SK-MEL-5 (cell line): ENCODE measurements at regions not wholly inside any gene's neighbourhood (a gene's known extent, or its start where the extent isn't known, plus 50 kb on each side); places are given as distances from the start of the nearest gene placed in this dataset.
"Not testable (repeated sequence)": the region's sequence is repeated elsewhere in the genome, so short reads cannot be mapped to it uniquely, and the experiment has no call there.

Experiments
- DNase-seq: peaks from one replicate; pipeline ENCODE4 v3.0.0-alpha.2; 2016; ENCODE audit warnings: low read depth, low spot score
- in situ Hi-C: cut with HindIII; loops from 2 replicates; pipeline ENCODE4 v1.10.0; 2016; ENCODE audit warnings: low sequenced_read_pairs, high pct_unique_total_duplicates, low pct_unique_long_range_greater_than_20kb

- DNase-seq: no peak
- in situ Hi-C loops: no loop called here
Observed at GRCh38 chr16:73945631-73946030, 351.0 kb upstream of the PSMD7 start.

DNA sequence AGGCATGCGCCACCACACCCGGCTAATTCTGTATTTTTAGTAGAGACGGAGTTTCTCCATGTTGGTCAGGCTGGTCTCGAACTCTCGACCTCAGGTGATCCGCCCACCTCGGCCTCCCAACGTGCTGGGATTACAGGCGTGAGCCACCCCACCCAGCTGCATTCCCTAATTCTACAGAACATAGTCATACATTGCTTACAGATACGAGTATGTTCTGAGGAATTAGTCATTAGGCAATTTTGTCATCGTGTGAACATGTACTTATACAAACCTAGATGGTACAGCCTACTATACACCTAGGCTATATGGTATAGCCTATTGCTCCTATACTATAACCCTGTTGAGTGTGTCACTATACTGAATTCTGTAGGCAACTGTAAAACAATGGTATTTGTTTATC is 353.4 kb upstream of the PSMD7 start:
- in situ Hi-C loops, DNase-seq: not testable (repeated sequence)

- DNase-seq, in situ Hi-C loops: not testable (repeated sequence)
Observed at GRCh38 chr16:73940786-73941185, 355.8 kb upstream of the PSMD7 start.

- no peak for DNase-seq
- in situ Hi-C loops: no loop called here
Observed at GRCh38 chr16:73923951-73924350, 372.7 kb upstream of the PSMD7 start.

DNA sequence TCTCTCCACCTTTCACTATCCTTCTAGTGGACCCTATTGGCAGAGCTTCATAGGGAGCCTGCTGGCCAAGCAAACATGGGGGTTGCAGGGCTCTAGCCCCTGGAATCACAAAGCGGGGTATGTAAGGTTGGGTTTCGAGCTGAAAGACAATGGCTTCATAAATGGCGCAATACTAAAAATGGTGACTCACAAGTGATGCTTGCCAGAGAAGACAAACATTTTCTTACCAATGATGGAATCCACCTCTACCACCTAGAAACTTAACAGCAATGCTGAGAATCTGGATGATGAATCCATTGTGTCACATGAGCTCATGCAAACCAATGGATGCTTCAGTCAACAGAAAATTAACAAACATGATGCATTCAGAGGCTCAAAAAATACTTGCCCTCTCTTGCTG is 375.3 kb upstream of the PSMD7 start:
- in situ Hi-C loops: no loop called here
- DNase-seq: no peak

DNA sequence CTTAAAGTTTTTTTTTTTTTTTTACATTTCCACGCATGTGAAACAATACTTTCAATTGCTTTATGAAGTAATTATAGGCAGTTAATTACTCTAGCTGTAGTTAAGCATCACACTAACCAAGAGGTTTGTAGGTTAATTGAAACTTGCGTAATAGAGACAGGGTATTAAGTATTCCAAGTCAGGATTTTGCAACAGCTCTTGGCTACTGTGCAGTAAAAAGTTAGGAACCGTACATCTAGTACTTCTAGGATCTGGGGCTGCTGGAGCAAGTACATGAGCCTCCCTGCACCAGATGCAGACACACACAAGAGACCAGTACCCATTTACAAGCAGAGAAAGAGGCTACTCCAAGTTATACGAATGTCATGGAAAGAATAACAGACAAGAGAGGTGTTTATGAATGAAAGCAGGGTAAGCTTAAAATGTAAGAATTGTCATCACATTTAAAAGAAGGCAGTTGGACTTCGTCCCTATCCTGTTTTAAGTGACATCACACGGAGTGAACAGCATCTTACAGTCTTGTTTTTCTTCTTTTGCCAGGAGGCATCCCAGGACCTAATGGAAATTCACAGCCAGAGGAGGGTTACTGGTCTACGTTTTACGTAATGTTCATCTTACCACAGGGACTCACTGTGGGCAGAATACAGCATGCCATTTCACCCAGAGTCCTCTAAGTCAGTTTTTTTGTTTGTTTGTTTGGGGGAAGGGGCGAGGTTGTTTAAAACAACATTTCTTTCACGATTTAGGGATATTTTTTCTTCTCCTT is 379.6 kb upstream of the PSMD7 start:
- in situ Hi-C loops: no loop called here
- DNase-seq: no peak

- no peak for DNase-seq
- in situ Hi-C loops: no loop called here
Observed at GRCh38 chr16:73915935-73916334, 380.7 kb upstream of the PSMD7 start.

DNA sequence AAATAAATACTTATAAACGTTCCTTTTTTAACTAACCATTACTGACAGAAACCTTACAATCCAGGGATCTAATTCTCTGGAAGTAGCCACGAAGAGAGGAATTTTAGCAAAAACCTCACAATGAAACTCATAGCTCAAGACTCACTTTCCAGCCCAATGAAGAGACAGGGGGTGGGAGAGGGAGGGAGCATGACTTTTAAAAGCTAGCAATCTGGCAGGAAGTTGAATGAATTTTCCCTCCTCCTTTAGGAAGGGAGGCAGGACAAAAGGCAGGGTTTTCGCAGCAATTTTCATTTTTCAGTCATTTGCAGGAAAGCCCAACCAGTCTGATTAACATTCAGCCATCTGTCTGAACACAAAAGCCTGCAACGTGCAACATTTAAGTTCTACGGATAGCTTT is 381.5 kb upstream of the PSMD7 start:
- in situ Hi-C loops: no loop called here
- DNase-seq: no peak

GRCh38 chr16:73912850-73913249 is 383.8 kb upstream of the PSMD7 start:
- in situ Hi-C loops: no loop called here
- no peak for DNase-seq

GRCh38 chr16:73912281-73912680 is 384.3 kb upstream of the PSMD7 start:
- in situ Hi-C loops: no loop called here
- DNase-seq: no peak

DNA sequence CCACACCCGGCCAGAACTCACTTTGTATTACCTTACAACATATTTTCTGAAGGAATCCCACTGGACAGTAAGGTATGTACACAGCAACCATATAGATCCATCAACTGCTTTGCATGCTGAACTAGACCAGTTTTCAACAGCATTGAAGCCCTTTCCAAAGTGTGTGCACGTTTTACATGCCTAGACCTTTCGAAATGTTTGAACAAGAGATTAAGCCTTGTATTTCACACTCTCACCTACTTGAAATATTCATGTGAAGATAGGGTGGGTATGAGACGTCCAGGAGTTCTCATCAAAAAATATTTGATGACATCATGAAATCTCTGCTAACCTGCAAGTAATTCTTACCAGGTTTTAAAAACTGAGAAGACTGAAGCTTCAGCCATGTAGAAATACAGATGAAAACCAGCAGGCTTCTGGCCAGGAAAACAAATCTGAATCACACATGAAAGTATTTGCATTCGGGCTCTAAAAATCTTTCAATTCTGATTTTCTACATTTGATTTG is 387.0 kb upstream of the PSMD7 start:
- no peak for DNase-seq
- in situ Hi-C loops: no loop called here

- no peak for DNase-seq
- in situ Hi-C loops: no loop called here
Observed at GRCh38 chr16:73891129-73891542, 405.5 kb upstream of the PSMD7 start.

DNA sequence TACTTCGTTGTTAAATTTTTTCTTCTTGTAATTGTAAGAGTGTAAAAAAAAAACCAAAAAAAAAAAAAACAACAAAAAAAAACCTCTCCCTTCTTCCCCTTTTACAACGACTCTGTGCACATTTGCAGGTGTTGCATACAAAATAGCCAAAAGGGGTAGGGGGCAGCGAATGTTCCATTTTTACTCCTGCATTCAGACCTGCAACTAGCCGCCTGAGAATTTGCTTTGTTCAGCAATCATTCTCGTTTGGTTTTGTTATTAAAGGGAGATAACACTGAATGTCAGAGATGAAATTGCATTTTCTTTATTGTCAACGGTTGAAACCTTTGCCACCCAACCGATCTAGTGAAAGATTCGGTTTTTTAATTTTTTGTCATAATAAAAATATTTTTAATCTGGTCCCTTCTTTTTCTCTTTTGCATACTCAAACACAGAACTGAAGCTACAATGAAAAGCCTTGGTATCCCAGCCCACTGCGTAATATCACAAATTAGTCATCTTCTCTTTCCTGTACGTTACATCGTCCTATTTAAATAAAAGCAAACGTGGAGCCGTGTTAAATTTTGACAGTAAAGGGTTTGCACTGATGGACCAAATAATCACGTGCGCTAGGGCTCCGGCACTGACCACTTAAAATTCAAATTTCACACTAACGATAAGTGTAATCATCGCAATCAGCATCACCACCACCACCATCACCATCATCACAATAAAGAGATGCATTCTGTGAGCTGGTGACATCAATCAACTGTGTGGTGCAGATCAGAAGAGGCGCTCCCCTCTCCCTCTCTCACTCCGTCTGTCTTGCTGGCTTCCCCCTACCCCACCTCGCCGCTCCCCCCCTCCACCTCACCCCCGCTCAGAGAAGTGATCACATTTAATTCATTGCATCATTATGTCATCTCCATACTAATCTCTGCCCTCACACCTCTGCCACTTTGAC is 406.2 kb upstream of the PSMD7 start:
- no peak for DNase-seq
- in situ Hi-C loops: no loop called here

DNA sequence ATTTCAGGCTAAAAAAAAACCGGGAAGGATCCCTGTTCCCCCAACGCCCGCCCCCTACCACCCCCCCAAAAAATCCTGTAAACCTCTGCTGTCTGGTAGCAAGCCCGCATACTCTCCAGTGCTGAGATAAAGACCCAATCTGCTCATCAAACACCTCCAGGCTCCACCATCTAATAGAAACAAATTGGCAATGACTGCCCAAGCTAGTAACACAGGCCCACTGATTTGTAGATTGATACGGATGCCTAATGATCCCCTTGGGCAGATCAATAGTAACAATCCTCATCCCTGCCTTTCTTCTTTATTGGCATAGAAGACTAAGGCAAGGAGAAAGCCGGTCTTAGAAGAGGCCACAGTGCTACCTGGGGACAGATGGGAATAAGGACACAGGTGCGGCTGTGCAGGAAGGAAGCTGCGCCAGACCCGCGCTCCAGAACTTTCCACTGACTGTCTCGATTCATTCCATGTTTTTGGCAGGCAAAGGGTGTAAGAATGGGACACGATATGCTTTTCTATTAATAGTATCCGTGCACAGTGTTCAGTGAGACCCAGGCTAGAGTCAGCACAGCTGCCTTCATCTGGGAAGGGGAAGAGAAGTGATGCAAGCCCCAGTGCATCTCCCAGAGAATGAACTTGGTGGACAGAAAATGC is 407.6 kb upstream of the PSMD7 start:
- in situ Hi-C loops: no loop called here
- no peak for DNase-seq

- DNase-seq: no peak
- in situ Hi-C loops: no loop called here
Observed at GRCh38 chr16:73887911-73888310, 408.7 kb upstream of the PSMD7 start.

GRCh38 chr16:73886426-73886825 is 410.2 kb upstream of the PSMD7 start:
- in situ Hi-C loops: no loop called here
- DNase-seq: no peak

- in situ Hi-C loops: no loop called here
- no peak for DNase-seq
Observed at GRCh38 chr16:73885319-73885718, 411.3 kb upstream of the PSMD7 start.

DNA sequence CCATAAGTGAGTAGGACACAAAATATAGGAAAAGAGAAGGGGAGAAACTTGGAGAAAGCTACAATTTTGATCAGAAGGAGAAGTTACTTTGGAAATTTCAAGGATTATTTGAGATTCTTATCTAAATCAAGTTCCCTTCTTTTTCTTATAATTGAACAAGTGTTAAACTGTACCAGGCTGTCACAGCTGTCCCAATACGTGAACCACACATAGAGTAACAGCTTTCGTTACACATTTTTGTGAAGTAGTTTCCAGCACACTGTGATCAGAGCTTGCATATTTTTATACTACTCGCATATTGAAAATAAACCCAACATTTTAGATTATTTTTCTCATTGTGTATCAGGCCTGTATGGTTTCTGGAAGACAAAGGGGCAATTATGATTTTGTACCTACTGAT is 412.8 kb upstream of the PSMD7 start:
- no peak for DNase-seq
- in situ Hi-C loops: no loop called here
